GM18951 (cell line): ENCODE measurements at regions not wholly inside any gene's neighbourhood (a gene's known extent, or its start where the extent isn't known, plus 50 kb on each side); places are given as distances from the start of the nearest gene placed in this dataset.

Experiments
- POLR2A ChIP-seq: IDR thresholded peaks from 4 replicates; pipeline ENCODE4 v1.6.1; 2011; ENCODE audit warnings: mild to moderate bottlenecking; ENCODE audit not compliant: insufficient read length, insufficient read depth; ENCODE audit errors: extremely low read depth
- in situ Hi-C: fragments of 300-500 bp; cut with MboI; formaldehyde crosslinking; loops from one replicate; pipeline ENCODE4 v1.12.0; 2022; ENCODE audit warnings: low sequenced_read_pairs, mixed read lengths, inconsistent platforms; ENCODE audit not compliant: unreplicated experiment

DNA sequence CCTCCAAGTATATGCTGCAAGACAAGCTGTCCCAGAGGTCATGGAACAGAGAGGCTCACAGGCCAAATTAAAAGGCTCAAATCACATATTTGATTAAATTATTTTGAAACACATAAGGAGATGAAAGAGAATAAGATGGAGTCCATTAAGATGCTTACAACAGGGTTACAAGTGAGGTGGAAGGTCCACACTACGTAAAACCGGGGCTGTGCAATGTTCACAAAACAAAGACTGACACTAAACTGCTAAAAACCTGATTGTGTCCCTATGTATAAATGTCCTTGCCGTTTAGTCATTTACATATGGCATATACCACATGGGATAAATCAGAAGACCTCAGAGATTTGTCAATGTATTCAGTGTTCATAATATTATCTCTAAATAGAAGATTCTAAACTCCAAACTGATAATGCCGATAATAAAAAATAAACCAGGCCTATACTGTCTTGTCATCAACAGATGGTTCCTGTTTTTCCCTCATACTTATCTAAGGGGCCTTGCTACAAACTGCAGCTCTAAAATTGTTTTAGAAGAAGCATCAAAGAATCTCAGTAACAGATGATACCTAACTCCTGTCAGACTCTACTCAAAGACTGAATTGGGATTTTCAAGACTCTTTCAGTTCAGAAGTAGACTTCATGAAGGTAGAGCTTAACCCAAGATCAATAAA lies 51.8 kb upstream of the RIPOR2 start:
- in situ Hi-C loops = no loop called here
- TF ChIP-seq POLR2A = no peak

- TF ChIP-seq POLR2A = no peak
- in situ Hi-C loops = no loop called here
These were observed 52.8 kb upstream of the RIPOR2 start for GRCh38 chr6:24988562-24988961.

DNA sequence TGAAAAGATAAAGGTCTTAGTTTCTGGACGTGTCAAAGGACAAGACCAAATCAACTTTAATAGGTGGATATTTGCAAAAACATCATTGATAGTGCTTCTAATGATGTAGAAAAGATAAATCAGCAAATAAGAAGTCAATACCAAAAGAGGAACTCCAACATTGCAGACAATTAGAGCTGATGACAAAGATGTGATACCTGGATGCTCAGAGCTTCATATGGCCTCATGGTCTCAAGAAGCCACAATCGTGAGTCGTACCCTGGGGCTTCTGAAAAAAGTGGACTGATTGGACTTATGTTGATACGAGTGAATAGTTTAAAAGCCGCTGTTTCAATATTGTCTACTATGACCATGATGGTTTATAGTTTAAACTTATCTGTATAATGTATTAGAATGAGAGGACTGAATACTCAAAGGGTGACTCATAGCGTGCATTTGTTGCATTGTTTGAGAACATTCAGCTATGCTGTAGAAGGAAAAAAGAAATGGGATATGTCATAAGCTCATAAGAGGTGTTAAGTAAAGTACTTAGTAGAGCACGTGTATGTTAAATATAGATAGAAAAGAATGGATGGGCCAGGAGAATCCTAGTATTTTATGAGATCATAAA lies 54.6 kb upstream of the RIPOR2 start:
- in situ Hi-C loops = no loop called here
- no peak for TF ChIP-seq POLR2A

- TF ChIP-seq POLR2A = no peak
- in situ Hi-C loops = no loop called here
These were observed 55.4 kb upstream of the RIPOR2 start for GRCh38 chr6:24990944-24991809.

- no peak for TF ChIP-seq POLR2A
- in situ Hi-C loops = no loop called here
These were observed 56.2 kb upstream of the RIPOR2 start for GRCh38 chr6:24991810-24992467.

- in situ Hi-C loops = no loop called here
- TF ChIP-seq POLR2A = no peak
These were observed 59.1 kb upstream of the RIPOR2 start for GRCh38 chr6:24994812-24995211.

DNA sequence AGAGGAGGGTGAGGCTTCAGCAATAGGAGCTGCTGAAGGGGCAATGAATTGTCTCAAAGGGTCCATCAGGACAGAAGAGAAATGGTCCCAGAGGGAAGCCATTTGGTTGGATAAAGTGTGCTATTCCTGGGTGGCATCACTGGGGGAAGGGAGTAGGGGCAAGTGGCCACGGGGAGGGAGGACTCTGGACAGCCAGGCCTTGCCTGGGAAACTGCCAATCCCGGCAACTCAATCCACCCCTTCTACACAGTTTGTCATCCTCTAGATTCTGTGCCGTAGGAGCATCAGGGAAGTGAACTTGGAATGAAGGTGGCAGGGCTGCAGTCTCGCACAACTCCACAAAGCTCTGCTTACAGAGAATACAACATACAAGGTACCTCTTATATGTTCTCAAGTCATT lies 59.5 kb upstream of the RIPOR2 start:
- no peak for TF ChIP-seq POLR2A
- in situ Hi-C loops = no loop called here

DNA sequence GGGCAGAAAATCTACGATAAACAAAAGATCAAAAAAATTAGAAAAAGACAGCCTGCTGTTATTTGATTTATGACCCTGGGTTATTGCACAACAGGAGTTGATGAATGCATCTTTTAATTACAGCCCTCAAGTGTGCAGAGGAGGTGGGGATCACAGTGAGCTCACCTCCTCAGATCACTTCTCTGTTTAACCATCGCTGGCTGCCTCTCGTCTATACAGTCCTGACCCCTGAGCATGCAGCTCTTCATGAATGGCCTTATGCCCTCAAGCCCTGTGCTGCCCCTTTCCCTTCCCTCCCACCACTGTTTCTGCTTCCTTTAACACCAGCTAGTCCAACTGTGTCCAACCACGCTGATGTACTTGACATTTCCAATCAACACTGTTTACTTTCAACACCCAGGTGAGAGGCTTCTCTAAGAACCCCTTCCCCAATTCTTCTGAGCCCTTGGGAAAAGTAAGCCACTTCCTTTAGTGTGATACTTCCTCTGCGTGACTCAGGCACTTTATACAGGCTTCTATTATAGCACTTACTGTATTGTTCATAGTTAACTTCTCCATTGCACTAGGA lies 60.6 kb upstream of the RIPOR2 start:
- no peak for TF ChIP-seq POLR2A
- in situ Hi-C loops = no loop called here

GRCh38 chr6:24997231-24997630 lies 61.5 kb upstream of the RIPOR2 start:
- in situ Hi-C loops = no loop called here
- no peak for TF ChIP-seq POLR2A

DNA sequence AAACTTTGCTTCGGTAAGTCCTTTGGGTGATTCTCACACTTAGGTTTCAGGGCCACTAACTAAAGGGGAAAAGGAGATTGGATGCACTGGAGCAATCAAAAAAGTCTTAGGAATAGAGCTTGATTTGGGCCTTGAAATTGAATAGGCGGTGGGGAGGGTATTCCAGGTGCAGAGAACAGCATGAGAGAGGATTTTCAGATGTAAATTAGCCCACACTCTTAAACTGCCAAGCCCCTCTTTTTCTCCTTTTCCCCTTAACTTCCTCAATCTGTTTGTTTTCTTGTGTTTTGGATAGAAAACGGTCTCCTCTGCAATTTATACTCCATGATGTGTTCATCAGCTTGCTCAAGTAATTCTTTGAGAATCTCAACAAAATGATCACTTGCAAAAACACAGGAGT lies 62.1 kb upstream of the RIPOR2 start:
- in situ Hi-C loops = no loop called here
- TF ChIP-seq POLR2A = no peak

DNA sequence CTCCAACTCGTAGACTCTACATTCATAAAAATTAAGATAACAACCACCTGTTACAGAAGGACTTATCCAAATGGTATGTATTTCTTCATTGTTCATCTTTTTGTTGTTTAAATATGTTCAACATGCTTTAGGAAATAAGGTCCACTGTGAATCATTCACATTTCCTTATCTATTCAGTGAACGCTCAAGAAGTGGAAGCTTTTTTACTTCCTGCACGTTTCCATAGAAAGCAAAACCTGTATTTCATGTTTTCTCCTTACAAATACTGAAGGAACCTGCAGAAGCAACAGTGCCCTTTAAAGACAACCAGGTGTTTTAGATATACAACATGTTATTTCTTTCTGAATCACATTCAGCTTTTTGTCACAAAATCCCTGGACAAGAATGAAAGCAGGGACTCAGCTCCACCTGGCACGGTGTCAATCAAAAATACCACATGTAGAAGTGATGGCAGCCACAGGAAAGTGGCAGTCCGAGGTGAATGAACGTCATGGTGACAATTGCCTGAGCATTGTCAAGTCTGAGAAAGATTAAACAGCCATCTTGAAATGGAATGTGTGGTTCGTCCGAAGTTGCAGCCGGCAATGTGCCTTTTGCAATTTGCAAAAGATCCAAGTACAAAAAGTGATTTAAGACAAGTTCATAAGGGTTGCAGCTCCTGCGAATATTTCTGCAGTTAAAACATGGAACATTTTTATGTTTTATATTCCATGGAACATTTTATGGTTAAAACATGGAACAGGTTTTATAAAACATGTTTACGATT lies 66.7 kb upstream of the RIPOR2 start:
- in situ Hi-C loops = no loop called here
- TF ChIP-seq POLR2A = no peak

DNA sequence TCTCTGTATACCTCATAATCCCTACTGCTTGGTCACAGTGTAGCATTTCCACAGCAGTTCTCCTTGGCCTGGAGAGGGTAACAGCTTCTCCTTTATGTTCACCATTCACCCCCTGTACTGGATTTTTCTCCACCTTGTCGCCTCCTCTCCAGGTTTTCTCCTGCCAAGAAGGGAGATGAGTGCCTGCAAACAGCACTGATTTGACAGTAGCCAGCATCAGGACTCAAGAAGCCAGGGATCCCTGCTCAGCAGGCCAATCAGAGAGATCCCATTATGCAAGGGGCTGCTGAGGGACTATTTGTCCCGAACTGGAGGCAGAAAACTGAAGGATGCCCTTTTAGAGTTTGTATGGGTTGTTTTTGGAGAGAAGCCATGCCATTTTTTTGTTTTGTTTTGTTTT lies 68.6 kb upstream of the RIPOR2 start:
- in situ Hi-C loops = no loop called here
- no peak for TF ChIP-seq POLR2A

DNA sequence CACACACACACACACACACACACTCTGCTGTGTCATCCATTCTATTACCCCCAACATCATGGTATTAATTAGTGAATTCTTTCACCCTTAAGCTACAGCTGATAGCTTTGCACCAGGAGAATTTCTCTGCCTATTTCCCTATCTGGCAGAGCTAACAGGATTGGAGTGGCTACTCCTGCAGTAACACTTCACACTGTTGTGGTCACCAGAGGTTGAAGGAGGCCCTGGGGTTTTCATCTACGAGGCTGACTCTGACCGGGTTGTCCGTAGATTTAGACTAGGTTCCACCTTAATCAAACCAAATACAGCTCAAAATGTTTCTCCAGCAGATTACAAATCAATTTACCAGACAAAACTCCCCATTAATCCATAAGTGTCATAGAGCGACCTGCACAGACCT lies 69.2 kb upstream of the RIPOR2 start:
- in situ Hi-C loops = no loop called here
- TF ChIP-seq POLR2A = no peak

DNA sequence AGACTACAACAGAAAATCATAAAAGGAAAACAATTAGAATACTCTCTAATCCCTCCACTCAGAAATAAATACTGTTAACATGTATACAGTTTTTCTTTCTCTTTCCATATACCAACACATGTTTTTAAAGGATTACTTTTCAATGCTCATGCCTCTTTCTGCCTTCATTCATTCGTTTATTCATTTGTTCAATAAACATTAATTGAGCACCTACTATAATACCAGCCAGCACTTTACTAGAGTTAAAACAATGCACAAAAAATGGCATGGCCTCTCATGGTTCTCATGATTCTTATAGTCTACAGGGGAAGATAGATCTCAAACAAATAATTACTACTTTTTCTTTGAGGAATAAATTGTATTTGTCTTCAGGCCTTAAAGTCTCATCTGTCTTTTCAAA lies 70.3 kb upstream of the RIPOR2 start:
- no peak for TF ChIP-seq POLR2A
- in situ Hi-C loops = no loop called here
